WERI-Rb-1 (cell line): ENCODE measurements at regions not wholly inside any gene's neighbourhood (a gene's known extent, or its start where the extent isn't known, plus 50 kb on each side); places are given as distances from the start of the nearest gene placed in this dataset.

Source experiments
- DNase-seq: peaks from one replicate; pipeline ENCODE4 v3.0.0-alpha.2; 2020
- H3K27ac ChIP-seq: fragments of 250-450 bp; sonication (Bioruptor Pico); 2 replicates; pipeline ENCODE4 v1.5.1; 2020; ENCODE audit warnings: mild to moderate bottlenecking, moderate library complexity
- H3K27me3 ChIP-seq: fragments of 250-450 bp; sonication (Bioruptor Pico); 2 replicates; pipeline ENCODE4 v1.5.1; 2021; ENCODE audit warnings: mild to moderate bottlenecking, low read depth, moderate library complexity; ENCODE audit not compliant: insufficient read depth, severe bottlenecking
- H3K36me3 ChIP-seq: fragments of 250-450 bp; sonication (Bioruptor Pico); 2 replicates; pipeline ENCODE4 v1.5.1; 2020; ENCODE audit warnings: mild to moderate bottlenecking, moderate library complexity
- H3K4me3 ChIP-seq: 2 replicates; pipeline ENCODE4 v1.5.1; 2011; ENCODE audit warnings: low read depth, mild to moderate bottlenecking, control low read depth, low read length
- H3K9me3 ChIP-seq: fragments of 250-450 bp; sonication (Bioruptor Pico); 2 replicates; pipeline ENCODE4 v1.5.1; 2021; ENCODE audit warnings: mild to moderate bottlenecking, moderate library complexity; ENCODE audit not compliant: severe bottlenecking
- TF ChIP-seq, protein P1 (sequence below): IDR thresholded peaks from 2 replicates; pipeline ENCODE4 v1.5.1; 2011; ENCODE audit warnings: low read depth, mild to moderate bottlenecking, control low read depth, inconsistent platforms, low read length

DNA sequence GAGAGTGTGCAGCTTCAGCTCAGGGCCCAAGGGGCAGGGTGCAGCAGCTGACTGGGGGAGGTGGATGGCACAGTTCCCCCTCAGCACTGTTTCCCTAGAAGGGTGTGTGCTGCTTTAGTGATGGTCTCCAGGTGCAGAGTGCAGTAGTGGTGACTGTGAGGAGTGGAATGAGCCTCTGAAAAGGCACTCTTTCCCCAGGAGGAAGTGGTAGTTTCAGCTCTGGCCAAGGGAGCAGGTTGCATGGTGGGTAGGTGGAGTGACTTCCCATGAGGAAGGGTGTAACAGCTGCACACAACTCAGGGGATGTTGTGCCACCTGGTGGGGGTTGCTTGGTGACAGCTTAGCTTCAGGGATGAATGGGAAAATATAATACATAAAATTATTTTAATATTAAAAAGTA is 251.5 kb upstream of the NXPH2 start:
- Histone ChIP-seq H3K27ac (no peak overlapping the region), H3K36me3 (no peaks in the 10 kb centered on the region), H3K4me3 (no peak overlapping the region), H3K27me3 (no peaks in the 10 kb centered on the region), H3K9me3 (no peaks in the 10 kb centered on the region)
- peak; percentile 55 for DNase-seq
- TF ChIP-seq, protein P1, sequence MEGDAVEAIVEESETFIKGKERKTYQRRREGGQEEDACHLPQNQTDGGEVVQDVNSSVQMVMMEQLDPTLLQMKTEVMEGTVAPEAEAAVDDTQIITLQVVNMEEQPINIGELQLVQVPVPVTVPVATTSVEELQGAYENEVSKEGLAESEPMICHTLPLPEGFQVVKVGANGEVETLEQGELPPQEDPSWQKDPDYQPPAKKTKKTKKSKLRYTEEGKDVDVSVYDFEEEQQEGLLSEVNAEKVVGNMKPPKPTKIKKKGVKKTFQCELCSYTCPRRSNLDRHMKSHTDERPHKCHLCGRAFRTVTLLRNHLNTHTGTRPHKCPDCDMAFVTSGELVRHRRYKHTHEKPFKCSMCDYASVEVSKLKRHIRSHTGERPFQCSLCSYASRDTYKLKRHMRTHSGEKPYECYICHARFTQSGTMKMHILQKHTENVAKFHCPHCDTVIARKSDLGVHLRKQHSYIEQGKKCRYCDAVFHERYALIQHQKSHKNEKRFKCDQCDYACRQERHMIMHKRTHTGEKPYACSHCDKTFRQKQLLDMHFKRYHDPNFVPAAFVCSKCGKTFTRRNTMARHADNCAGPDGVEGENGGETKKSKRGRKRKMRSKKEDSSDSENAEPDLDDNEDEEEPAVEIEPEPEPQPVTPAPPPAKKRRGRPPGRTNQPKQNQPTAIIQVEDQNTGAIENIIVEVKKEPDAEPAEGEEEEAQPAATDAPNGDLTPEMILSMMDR, result peak; percentile 56

DNA sequence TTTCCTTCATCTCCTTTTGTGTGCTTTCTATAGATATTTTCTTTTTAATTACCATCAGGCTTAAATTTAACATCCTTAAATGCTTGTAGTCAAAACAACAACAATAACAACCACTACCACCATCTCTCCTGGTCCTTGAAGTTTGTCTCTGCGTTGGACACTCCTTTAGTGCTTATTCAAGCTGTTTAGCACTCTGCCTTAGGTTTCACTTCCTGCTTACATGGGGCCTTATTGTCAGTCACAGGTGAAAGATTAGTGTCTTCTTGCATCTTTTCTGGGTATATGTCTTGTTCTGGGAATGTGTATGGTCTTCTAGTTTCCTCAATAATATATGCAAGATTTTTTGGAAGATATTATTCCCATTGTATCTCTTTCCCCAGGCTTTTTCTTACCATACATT is 240.1 kb upstream of the NXPH2 start:
- TF ChIP-seq, protein P1, result no peak
- Histone ChIP-seq H3K4me3 (no peak overlapping the region), H3K27ac (no peak overlapping the region), H3K27me3 (no peaks in the 10 kb centered on the region), H3K36me3 (no peaks in the 10 kb centered on the region), H3K9me3 (no peaks in the 10 kb centered on the region)
- no peak for DNase-seq

DNA sequence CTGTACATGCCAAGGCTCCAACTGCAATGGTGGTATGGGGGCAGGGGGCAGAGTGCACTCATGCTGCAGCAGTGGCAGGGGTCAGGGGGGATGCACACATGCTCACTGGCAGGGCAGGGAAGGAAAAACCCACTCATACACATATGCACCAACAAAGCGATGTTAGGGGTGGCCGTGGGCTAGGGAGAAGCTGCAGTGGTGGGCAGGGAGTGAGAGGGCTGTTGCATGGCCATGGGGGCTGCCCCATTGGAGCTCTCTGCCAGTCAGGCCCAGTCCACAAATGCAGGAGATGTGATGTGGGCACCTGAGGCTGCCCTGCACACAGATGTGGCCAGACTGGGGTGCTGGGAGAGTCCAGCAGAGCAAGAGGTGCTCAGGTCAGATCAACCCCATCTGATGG is 238.1 kb upstream of the NXPH2 start:
- no peak for DNase-seq
- H3K27ac ChIP-seq, result no peak overlapping the region
- H3K27me3 ChIP-seq, result no peaks in the 10 kb centered on the region
- no peak overlapping the region for H3K4me3 ChIP-seq
- TF ChIP-seq, protein P1, result no peak
- H3K9me3 ChIP-seq, result no peaks in the 10 kb centered on the region
- H3K36me3 ChIP-seq, result no peaks in the 10 kb centered on the region

DNA sequence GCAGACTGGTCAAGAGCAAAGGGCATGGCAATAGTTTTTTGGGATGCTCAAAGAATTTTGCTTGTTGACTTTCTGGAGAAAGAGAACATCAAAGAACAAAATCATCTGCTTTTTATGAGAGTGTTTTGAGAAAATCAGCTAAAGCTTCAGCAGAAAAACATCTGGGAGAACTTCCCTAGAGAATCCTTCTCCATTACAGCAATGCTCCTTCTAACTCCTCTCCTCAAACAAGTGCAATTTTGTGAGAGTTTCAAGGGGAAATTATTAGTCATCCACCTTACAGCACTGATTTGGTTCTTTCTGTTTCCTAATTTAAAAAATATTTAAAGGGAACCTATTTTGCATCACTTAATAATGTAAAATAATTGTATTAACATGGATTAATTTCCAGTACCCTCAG is 226.9 kb upstream of the NXPH2 start:
- no peaks in the 10 kb centered on the region for H3K27me3 ChIP-seq
- DNase-seq, result no peak
- no peak overlapping the region for H3K27ac ChIP-seq
- no peaks in the 10 kb centered on the region for H3K9me3 ChIP-seq
- H3K4me3 ChIP-seq, result no peak overlapping the region
- TF ChIP-seq, protein P1, result no peak
- no peaks in the 10 kb centered on the region for H3K36me3 ChIP-seq

DNA sequence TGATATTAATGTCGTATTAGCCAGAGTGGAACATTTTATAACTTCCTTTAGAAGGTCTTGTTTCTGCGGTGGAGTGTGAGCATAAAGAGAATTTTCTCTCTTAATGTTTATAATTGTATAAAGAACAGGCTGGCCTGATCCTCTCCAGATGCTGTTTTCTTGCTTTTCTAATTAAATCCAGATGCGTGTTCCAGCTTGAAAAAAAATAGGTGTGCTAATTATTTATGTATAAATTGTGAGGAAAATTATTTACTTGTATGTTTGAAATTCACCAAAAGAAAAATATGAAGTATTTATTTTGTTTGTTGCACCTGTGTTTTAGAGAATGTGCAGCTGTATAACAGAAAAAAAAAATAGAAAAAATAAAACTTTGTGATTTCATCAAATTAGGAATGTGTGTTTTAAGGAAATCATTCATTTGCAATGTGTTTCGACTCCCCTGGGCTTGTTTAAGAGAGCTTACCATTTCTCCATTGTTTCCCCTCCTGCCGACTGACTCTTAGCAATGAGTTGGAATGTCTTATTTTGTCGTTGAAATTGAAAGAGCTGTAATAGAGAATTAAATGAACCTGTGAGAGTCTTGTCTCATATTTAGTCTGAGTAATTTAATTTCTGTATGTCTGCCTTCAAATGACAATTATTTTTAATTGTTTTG is 220.1 kb upstream of the NXPH2 start:
- Histone ChIP-seq H3K4me3 (no peak overlapping the region), H3K9me3 (no peaks in the 10 kb centered on the region), H3K27me3 (no peaks in the 10 kb centered on the region), H3K27ac (no peak overlapping the region), H3K36me3 (no peaks in the 10 kb centered on the region)
- TF ChIP-seq, protein P1, result no peak
- DNase-seq, result no peak
